ENCODE measurements at regions not wholly inside any gene's neighbourhood (a gene's known extent, or its start where the extent isn't known, plus 50 kb on each side); places are given as distances from the start of the nearest gene placed in this dataset.

GRCh38 chr2:8254791-8255447, 426.9 kb upstream of the ID2 start:
- no peaks in the 10 kb centered on the region for H3K36me3 ChIP-seq (replicated peaks; ENCODE audit: insufficient read depth, low read length)
- no peak overlapping the region for H2AFZ ChIP-seq (ENCODE audit: low read length)
- no peak overlapping the region for H3K27ac ChIP-seq (ENCODE audit: low read length)
- H3F3A ChIP-seq (ENCODE audit: insufficient read depth, low read length), result no peaks in the 10 kb centered on the region
- no peaks in the 10 kb centered on the region for H3K27me3 ChIP-seq (replicated peaks; ENCODE audit: insufficient read depth, low read length)
- TF ChIP-seq CTCF (IDR thresholded peaks at IDR 0.05; ENCODE audit: low read length) (no peak), EZH2 (optimal IDR thresholded peaks at IDR 0.05; ENCODE audit: low read depth, low read length) (no peak), EZH2phosphoT487 (IDR thresholded peaks at IDR 0.05; ENCODE audit: low read length) (no peak)
- H3K79me2 ChIP-seq (ENCODE audit: low read length), result no peaks in the 10 kb centered on the region
- H3K4me1 ChIP-seq (ENCODE audit: low read length), result no peaks in the 10 kb centered on the region
- no peaks in the 10 kb centered on the region for H4K20me1 ChIP-seq (ENCODE audit: insufficient read depth, low read length)
- no peak overlapping the region for H3K4me2 ChIP-seq (ENCODE audit: low read depth, low read length)
- H3K9ac ChIP-seq (ENCODE audit: low read length), result no peak overlapping the region
- no peaks in the 10 kb centered on the region for H3K9me3 ChIP-seq (replicated peaks; ENCODE audit: insufficient read depth, low read length)
- no peak overlapping the region for H3K4me3 ChIP-seq (ENCODE audit: low read length)
- H3K9me2 ChIP-seq (replicated peaks; ENCODE audit: insufficient read depth, low read length), result no peaks in the 10 kb centered on the region
- DNase-seq, result no peak

DNA sequence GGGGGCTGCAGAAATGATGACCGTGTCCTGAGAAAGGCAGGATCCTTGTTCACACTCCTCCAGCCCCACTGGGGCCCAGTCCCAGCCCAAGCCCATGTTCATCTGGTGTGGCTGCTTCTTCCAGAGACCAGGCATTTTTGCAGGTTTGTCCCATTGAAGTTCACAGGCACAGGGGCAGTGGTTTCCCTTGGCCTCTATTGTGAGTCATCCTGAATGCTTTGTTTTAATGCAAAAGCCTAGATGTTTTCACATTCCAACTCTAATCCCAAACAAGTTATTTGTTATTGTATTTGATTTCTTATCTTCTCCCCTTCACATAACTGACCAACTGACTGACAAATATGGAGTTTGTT, 426.4 kb upstream of the ID2 start:
- no peak for DNase-seq
- H3K9ac ChIP-seq (ENCODE audit: low read length), result no peak overlapping the region
- H3K79me2 ChIP-seq (ENCODE audit: low read length), result no peaks in the 10 kb centered on the region
- H4K20me1 ChIP-seq (ENCODE audit: insufficient read depth, low read length), result no peaks in the 10 kb centered on the region
- no peak overlapping the region for H3K4me3 ChIP-seq (ENCODE audit: low read length)
- no peak for TF ChIP-seq CTCF (IDR thresholded peaks at IDR 0.05; ENCODE audit: low read length)
- no peak for TF ChIP-seq EZH2phosphoT487 (IDR thresholded peaks at IDR 0.05; ENCODE audit: low read length)
- no peak for TF ChIP-seq EZH2 (optimal IDR thresholded peaks at IDR 0.05; ENCODE audit: low read depth, low read length)
- no peaks in the 10 kb centered on the region for H3K4me1 ChIP-seq (ENCODE audit: low read length)
- no peaks in the 10 kb centered on the region for H3F3A ChIP-seq (ENCODE audit: insufficient read depth, low read length)
- H3K9me2 ChIP-seq (replicated peaks; ENCODE audit: insufficient read depth, low read length), result no peaks in the 10 kb centered on the region
- H3K27me3 ChIP-seq (replicated peaks; ENCODE audit: insufficient read depth, low read length), result no peaks in the 10 kb centered on the region
- H3K27ac ChIP-seq (ENCODE audit: low read length), result no peak overlapping the region
- no peaks in the 10 kb centered on the region for H3K36me3 ChIP-seq (replicated peaks; ENCODE audit: insufficient read depth, low read length)
- H3K4me2 ChIP-seq (ENCODE audit: low read depth, low read length), result no peak overlapping the region
- H2AFZ ChIP-seq (ENCODE audit: low read length), result no peak overlapping the region
- H3K9me3 ChIP-seq (replicated peaks; ENCODE audit: insufficient read depth, low read length), result no peaks in the 10 kb centered on the region

DNA sequence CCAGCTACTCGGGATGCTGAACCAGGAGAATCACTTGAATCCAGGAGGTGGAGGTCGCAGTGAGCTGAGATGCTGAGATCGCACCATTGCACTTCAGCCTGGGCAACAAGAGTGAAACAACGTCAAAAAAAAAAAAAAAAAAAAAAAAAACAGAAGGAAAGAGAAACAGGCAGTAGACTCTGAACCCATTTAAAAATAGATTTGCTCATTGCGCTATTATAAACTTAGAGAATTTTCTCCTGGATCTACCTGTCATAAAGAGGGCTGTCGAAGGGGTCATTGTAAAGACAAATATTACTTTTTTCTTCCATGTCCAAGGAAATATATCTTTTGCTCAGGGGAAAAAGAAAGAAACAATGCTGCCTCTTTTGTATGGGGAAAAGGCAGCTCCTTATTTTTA, 425.0 kb upstream of the ID2 start:
- Histone ChIP-seq H3K36me3 (replicated peaks; ENCODE audit: insufficient read depth, low read length) (no peaks in the 10 kb centered on the region), H4K20me1 (ENCODE audit: insufficient read depth, low read length) (no peaks in the 10 kb centered on the region), H3K27ac (ENCODE audit: low read length) (no peak overlapping the region), H3K4me1 (ENCODE audit: low read length) (no peaks in the 10 kb centered on the region), H3K9ac (ENCODE audit: low read length) (no peak overlapping the region), H3K4me2 (ENCODE audit: low read depth, low read length) (no peak overlapping the region), H3K79me2 (ENCODE audit: low read length) (no peaks in the 10 kb centered on the region), H3K4me3 (ENCODE audit: low read length) (no peak overlapping the region), H2AFZ (ENCODE audit: low read length) (no peak overlapping the region), H3K9me3 (replicated peaks; ENCODE audit: insufficient read depth, low read length) (no peaks in the 10 kb centered on the region), H3K9me2 (replicated peaks; ENCODE audit: insufficient read depth, low read length) (no peaks in the 10 kb centered on the region), H3K27me3 (replicated peaks; ENCODE audit: insufficient read depth, low read length) (no peaks in the 10 kb centered on the region), H3F3A (ENCODE audit: insufficient read depth, low read length) (no peaks in the 10 kb centered on the region)
- no peak for TF ChIP-seq EZH2 (optimal IDR thresholded peaks at IDR 0.05; ENCODE audit: low read depth, low read length)
- no peak for TF ChIP-seq EZH2phosphoT487 (IDR thresholded peaks at IDR 0.05; ENCODE audit: low read length)
- no peak for TF ChIP-seq CTCF (IDR thresholded peaks at IDR 0.05; ENCODE audit: low read length)
- no peak for DNase-seq
